CD4-positive, alpha-beta T cell (primary cell): ENCODE measurements at regions not wholly inside any gene's neighbourhood (a gene's known extent, or its start where the extent isn't known, plus 50 kb on each side); places are given as distances from the start of the nearest gene placed in this dataset.

Experiments
- ATAC-seq: fragments of 200-7000 bp; cut with Tn5 transposase; one replicate; pipeline ENCODE4 v1.10.0; 2022; ENCODE audit warnings: mild to moderate bottlenecking; ENCODE audit not compliant: poor library complexity
- CTCF ChIA-PET: fragments of 350-600 bp; sonication (Branson Sonifier 250); formaldehyde crosslinking; loops from one replicate; lab custom pipeline; 2021; ENCODE audit warnings: antibody characterized with exemption, inconsistent platforms; lab: Charles Lee
- POLR2A ChIA-PET: fragments of 350-600 bp; sonication (Branson Sonifier 250); formaldehyde crosslinking; loops from one replicate; lab custom pipeline; 2021; ENCODE audit warnings: antibody characterized with exemption, inconsistent platforms; lab: Charles Lee
- DNase-seq, 14 experiments: peaks; one replicate each; pipeline ENCODE4 v3.0.0-alpha.2; 2013 to 2020; ENCODE audit warnings: mixed read lengths in 2 of 14
- H3K27ac ChIP-seq, 2 donors: one replicate each; pipeline versions ENCODE4 v1.5.1 to v1.7.0; 2013; ENCODE audit warnings: low read length in 2 of 2, low read depth in 1 of 2, mild to moderate bottlenecking in 1 of 2
- H3K27me3 ChIP-seq, 2 experiments: 1 replicate in 1 of 2; 2 replicates in 1 of 2; pipeline versions ENCODE4 v1.6.1 to v1.7.0; 2013; ENCODE audit warnings: low read length in 2 of 2, control low read depth in 1 of 2, mild to moderate bottlenecking in 1 of 2, moderate library complexity in 1 of 2; ENCODE audit not compliant: insufficient read depth in 2 of 2, control insufficient read depth in 1 of 2
- H3K36me3 ChIP-seq: one replicate; pipeline ENCODE4 v1.6.1; 2013; ENCODE audit warnings: low read length, control low read depth; ENCODE audit not compliant: insufficient read depth
- H3K4me1 ChIP-seq: one replicate; pipeline ENCODE4 v1.6.1; 2013; ENCODE audit warnings: low read length, control low read depth; ENCODE audit not compliant: insufficient read depth
- H3K4me3 ChIP-seq: one replicate; pipeline ENCODE4 v1.5.1; 2013; ENCODE audit warnings: mild to moderate bottlenecking, low read length, moderate library complexity
- H3K9me3 ChIP-seq, 2 experiments: 1 replicate in 1 of 2; 2 replicates in 1 of 2; pipeline versions ENCODE4 v1.6.1 to v1.7.0; 2013; ENCODE audit warnings: low read length in 2 of 2, mild to moderate bottlenecking in 2 of 2, control low read depth in 1 of 2, moderate library complexity in 1 of 2; ENCODE audit not compliant: control insufficient read depth in 1 of 2, insufficient read depth in 1 of 2
- H3K27ac Mint-ChIP-seq: one replicate; pipeline ENCODE4 v1.8.0; 2020; ENCODE audit warnings: mixed read lengths
- H3K27me3 Mint-ChIP-seq: one replicate; pipeline ENCODE4 v1.8.0; 2021; ENCODE audit warnings: mixed read lengths
- H3K36me3 Mint-ChIP-seq: one replicate; pipeline ENCODE4 v1.8.0; 2021; ENCODE audit warnings: low read depth, mixed read lengths
- H3K4me1 Mint-ChIP-seq: one replicate; pipeline ENCODE4 v1.8.0; 2021; ENCODE audit warnings: low read depth, mixed read lengths
- H3K4me3 Mint-ChIP-seq: one replicate; pipeline ENCODE4 v1.8.0; 2020; ENCODE audit warnings: mild to moderate bottlenecking, mixed read lengths
- H3K9me3 Mint-ChIP-seq: one replicate; pipeline ENCODE4 v1.8.0; 2020; ENCODE audit warnings: mixed read lengths
- intact Hi-C, 2 experiments: fragments of 100-400 bp; cut with DNase I in 1 of 2; cut with micrococcal nuclease in 1 of 2; formaldehyde crosslinking; loops; one replicate each; pipeline versions ENCODE4 v1.15.1 to v1.9.0; 2023 to 2025; cut with DNase I, micrococcal nuclease
- TF ChIP-seq, protein P1 (sequence below): fragments of 200-600 bp; IDR thresholded peaks from one replicate; pipeline ENCODE4 v1.8.0; 2022; ENCODE audit warnings: antibody characterized with exemption, mild to moderate bottlenecking

- Mint-ChIP-seq H3K27ac (no peak overlapping the region), H3K9me3 (peaks cover 16% of the 10 kb centered on the region), H3K27me3 (no peaks in the 10 kb centered on the region), H3K4me3 (no peak overlapping the region), H3K4me1 (no peaks in the 10 kb centered on the region), H3K36me3 (no peaks in the 10 kb centered on the region)
- intact Hi-C loops: no loop called here
- peaks cover 0 to 13% of the 10 kb centered on the region in 2 experiments for H3K9me3 ChIP-seq
- no peaks in the 10 kb centered on the region for H3K36me3 ChIP-seq
- H3K27me3 ChIP-seq: no peaks in the 10 kb centered on the region
- ATAC-seq: no peak
- no peaks in the 10 kb centered on the region for H3K4me1 ChIP-seq
- DNase-seq: no peak
- H3K4me3 ChIP-seq: no peak overlapping the region
- no peak overlapping the region for H3K27ac ChIP-seq
- CTCF ChIA-PET: no interaction called here
- POLR2A ChIA-PET: no interaction called here
- TF ChIP-seq, protein P1, sequence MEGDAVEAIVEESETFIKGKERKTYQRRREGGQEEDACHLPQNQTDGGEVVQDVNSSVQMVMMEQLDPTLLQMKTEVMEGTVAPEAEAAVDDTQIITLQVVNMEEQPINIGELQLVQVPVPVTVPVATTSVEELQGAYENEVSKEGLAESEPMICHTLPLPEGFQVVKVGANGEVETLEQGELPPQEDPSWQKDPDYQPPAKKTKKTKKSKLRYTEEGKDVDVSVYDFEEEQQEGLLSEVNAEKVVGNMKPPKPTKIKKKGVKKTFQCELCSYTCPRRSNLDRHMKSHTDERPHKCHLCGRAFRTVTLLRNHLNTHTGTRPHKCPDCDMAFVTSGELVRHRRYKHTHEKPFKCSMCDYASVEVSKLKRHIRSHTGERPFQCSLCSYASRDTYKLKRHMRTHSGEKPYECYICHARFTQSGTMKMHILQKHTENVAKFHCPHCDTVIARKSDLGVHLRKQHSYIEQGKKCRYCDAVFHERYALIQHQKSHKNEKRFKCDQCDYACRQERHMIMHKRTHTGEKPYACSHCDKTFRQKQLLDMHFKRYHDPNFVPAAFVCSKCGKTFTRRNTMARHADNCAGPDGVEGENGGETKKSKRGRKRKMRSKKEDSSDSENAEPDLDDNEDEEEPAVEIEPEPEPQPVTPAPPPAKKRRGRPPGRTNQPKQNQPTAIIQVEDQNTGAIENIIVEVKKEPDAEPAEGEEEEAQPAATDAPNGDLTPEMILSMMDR: no peak
Observed at GRCh38 chr2:122863532-122863931, 1108.1 kb downstream of the TSN start.

DNA sequence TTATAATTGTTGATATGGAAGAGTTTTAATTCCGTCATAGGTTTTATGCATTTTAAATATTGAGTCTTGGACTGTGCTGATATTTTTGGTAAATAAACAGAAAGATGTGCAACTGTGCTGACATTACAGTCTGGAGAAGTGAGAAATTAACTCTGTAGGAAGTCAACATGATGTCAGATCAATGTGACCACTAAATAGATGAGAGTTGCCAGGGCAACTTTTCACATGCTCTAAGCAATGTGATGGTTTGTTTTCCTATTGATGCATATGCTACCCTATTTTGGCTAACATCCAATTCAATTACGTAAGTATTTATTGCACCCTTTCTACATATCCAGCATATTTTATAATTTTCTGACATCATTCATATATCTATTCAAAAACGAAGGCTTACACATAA is 1109.3 kb downstream of the TSN start:
- Mint-ChIP-seq H3K4me1 (no peaks in the 10 kb centered on the region), H3K4me3 (no peak overlapping the region), H3K27me3 (no peaks in the 10 kb centered on the region), H3K9me3 (peaks cover 11% of the 10 kb centered on the region), H3K36me3 (no peaks in the 10 kb centered on the region), H3K27ac (no peak overlapping the region)
- Histone ChIP-seq H3K27me3 (no peaks in the 10 kb centered on the region), H3K4me1 (no peaks in the 10 kb centered on the region), H3K27ac (no peak overlapping the region), H3K9me3 (peaks cover 0 to 13% of the 10 kb centered on the region in 2 experiments), H3K4me3 (no peak overlapping the region), H3K36me3 (no peaks in the 10 kb centered on the region)
- CTCF ChIA-PET: no interaction called here
- DNase-seq (no peak), ATAC-seq (no peak)
- TF ChIP-seq, protein P1: no peak
- POLR2A ChIA-PET: no interaction called here
- intact Hi-C loops: no loop called here

DNA sequence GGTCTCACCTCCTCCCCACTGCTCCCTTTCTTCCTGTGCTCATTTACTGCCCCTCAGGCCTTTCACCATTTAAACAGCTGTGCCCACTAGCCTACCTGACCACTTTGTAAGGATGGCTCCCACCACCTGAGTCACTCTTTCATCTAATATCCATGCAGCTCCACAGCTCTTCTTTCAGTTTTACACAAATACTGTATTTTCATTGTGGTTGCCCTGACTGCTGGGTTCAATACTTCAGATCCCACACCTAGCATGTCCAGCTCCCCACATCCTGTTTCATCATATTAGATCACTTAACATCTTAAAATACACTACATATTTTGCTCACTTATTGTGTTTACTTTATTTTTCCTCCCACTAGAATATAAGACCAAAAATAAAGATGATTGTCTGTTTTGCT is 1110.6 kb downstream of the TSN start:
- H3K27me3 ChIP-seq: no peaks in the 10 kb centered on the region
- no peaks in the 10 kb centered on the region for H3K36me3 ChIP-seq
- TF ChIP-seq, protein P1: no peak
- H3K4me3 ChIP-seq: no peak overlapping the region
- ATAC-seq (no peak), DNase-seq (no peak)
- intact Hi-C loops: no loop called here
- H3K27ac Mint-ChIP-seq: no peak overlapping the region
- H3K4me3 Mint-ChIP-seq: no peak overlapping the region
- peaks cover 10% of the 10 kb centered on the region for H3K9me3 Mint-ChIP-seq
- ChIA-PET CTCF (no interaction called here), POLR2A (no interaction called here)
- H3K4me1 Mint-ChIP-seq: no peaks in the 10 kb centered on the region
- no peaks in the 10 kb centered on the region for H3K36me3 Mint-ChIP-seq
- no peak overlapping the region for H3K27ac ChIP-seq
- no peaks in the 10 kb centered on the region for H3K27me3 Mint-ChIP-seq
- H3K4me1 ChIP-seq: no peaks in the 10 kb centered on the region
- H3K9me3 ChIP-seq: peaks cover 3 to 13% of the 10 kb centered on the region in 2 experiments
